HepG2 (cell line): ENCODE measurements at regions not wholly inside any gene's neighbourhood (a gene's known extent, or its start where the extent isn't known, plus 50 kb on each side); places are given as distances from the start of the nearest gene placed in this dataset.

Experiments
- SATB2 ChIP-seq: sonication (generic); formaldehyde crosslinking; IDR thresholded peaks from 2 replicates; pipeline ENCODE4 v1.5.0; 2020; ENCODE audit warnings: missing genetic modification reagents
- ZBTB33 ChIP-seq: sonication (generic); formaldehyde crosslinking; IDR thresholded peaks from 2 replicates; pipeline ENCODE4 v1.4.0; 2020; ENCODE audit warnings: missing genetic modification reagents

GRCh38 chr2:16853088-16853487, 187.5 kb upstream of the CYRIA start:
- no peak for TF ChIP-seq ZBTB33
- no peak for TF ChIP-seq SATB2 (CRISPR knock-in tag)
